Adrenal gland (tissue), 9 donors: ENCODE measurements at regions not wholly inside any gene's neighbourhood (a gene's known extent, or its start where the extent isn't known, plus 50 kb on each side); places are given as distances from the start of the nearest gene placed in this dataset.

ENCODE experiments used
- DNase-seq, 7 donors: peaks; one replicate each; pipeline ENCODE4 v3.0.0-alpha.2; 2019 to 2020
- H3K27ac ChIP-seq, 5 donors: fragments of 200-600 bp; sonication (generic) in 4 of 5; 1 replicate in 3 of 5; 2 replicates in 2 of 5; pipeline versions ENCODE4 v1.5.1 to v1.8.0; 2016 to 2020; ENCODE audit warnings: mild to moderate bottlenecking in 1 of 5
- H3K27me3 ChIP-seq: fragments of 200-600 bp; 2 replicates; pipeline ENCODE4 v1.8.0; 2021
- H3K36me3 ChIP-seq, 2 donors: fragments of 200-600 bp; replicated peaks in 1 of 2; 1 replicate in 1 of 2; 2 replicates in 1 of 2; pipeline versions ENCODE4 v1.5.1 to v1.8.0; 2018 to 2022
- H3K4me1 ChIP-seq, 2 donors: fragments of 200-600 bp; replicated peaks in 1 of 2; 1 replicate in 1 of 2; 2 replicates in 1 of 2; pipeline versions ENCODE4 v1.5.1 to v1.8.0; 2018 to 2021
- H3K4me3 ChIP-seq, 4 donors: fragments of 200-600 bp; sonication (generic) in 3 of 4; one replicate each; pipeline ENCODE4 v1.5.1; 2016 to 2018
- H3K9me3 ChIP-seq, 3 donors: fragments of 200-600 bp; sonication (generic) in 1 of 3; replicated peaks in 1 of 3; 1 replicate in 2 of 3; 2 replicates in 1 of 3; pipeline versions ENCODE4 v1.5.1 to v1.8.0; 2016 to 2021
- CTCF ChIP-seq, 6 experiments: fragments of 450-650 bp in 4 of 6; fragments of 200-600 bp in 2 of 6; sonication (generic) in 1 of 6; IDR thresholded peaks; 1 replicate in 5 of 6; 2 replicates in 1 of 6; pipeline versions ENCODE4 v1.5.1 to v1.8.0; 2016 to 2021; ENCODE audit warnings: antibody characterized with exemption in 6 of 6, mild to moderate bottlenecking in 2 of 6, moderate library complexity in 1 of 6
- POLR2A ChIP-seq, 2 donors: fragments of 450-650 bp; IDR thresholded peaks; one replicate each; pipeline ENCODE4 v1.6.1; 2017; ENCODE audit warnings: antibody characterized with exemption in 2 of 2, mild to moderate bottlenecking in 2 of 2, moderate library complexity in 1 of 2
- WGBS, 4 donors: extraction: QIAGEN DNeasy Blood & Tissue Kit in 2 of 4; methylation state at CpG; one replicate each; pipeline versions ENCODE4 v1.1.5 to v1.1.7; 2013 to 2017; 5-methylcytosine and 5-hydroxymethylcytosine counted together
- intact Hi-C, 2 donors: fragments of 100-400 bp; cut with DNase I; formaldehyde crosslinking; loops; one replicate each; pipeline versions ENCODE4 v1.14.1 to v1.15.0; 2022 to 2023
- donor health status: healthy with polysubstance abuse.
- donor health status: Bipolar disorder and iron deficiency.
- donor health status: DM: yes; HTN: yes; CAD: no.
- donor health status: DM: no; HTN: no; CAD: no.
- donor health status: DM: no; HTN: no; CAD: no.

- intact Hi-C loops = no loop called here
- Histone ChIP-seq H3K9me3 (no peaks in the 10 kb centered on the region), H3K4me3 (no peak overlapping the region), H3K4me1 (no peaks in the 10 kb centered on the region), H3K36me3 (no peaks in the 10 kb centered on the region), H3K27me3 (no peaks in the 10 kb centered on the region), H3K27ac (no peak overlapping the region)
- 73 to 85% (median 80%) methylated on average over 2 of the region's 2 CpGs for WGBS, 4 donors
- no peak for DNase-seq
- TF ChIP-seq POLR2A (IDR thresholded peaks at IDR 0.05) (no peak), CTCF (IDR thresholded peaks at IDR 0.05) (no peak)
Observed at GRCh38 chr6:91664327-91664959, 1077.6 kb upstream of the MAP3K7 start.

- 70 to 91% (median 84%) methylated on average over 1 of the region's 1 CpG for WGBS, 4 donors
- Histone ChIP-seq H3K4me3 (no peak overlapping the region), H3K36me3 (no peaks in the 10 kb centered on the region), H3K27me3 (no peaks in the 10 kb centered on the region), H3K9me3 (no peaks in the 10 kb centered on the region), H3K27ac (no peak overlapping the region), H3K4me1 (no peaks in the 10 kb centered on the region)
- TF ChIP-seq POLR2A (IDR thresholded peaks at IDR 0.05) = no peak
- TF ChIP-seq CTCF (IDR thresholded peaks at IDR 0.05) = no peak
- no peak for DNase-seq
- intact Hi-C loops = no loop called here
Observed at GRCh38 chr6:91660893-91661292, 1074.0 kb upstream of the MAP3K7 start.

- no peaks in the 10 kb centered on the region for H3K9me3 ChIP-seq
- intact Hi-C loops = no loop called here
- H3K4me1 ChIP-seq = no peaks in the 10 kb centered on the region
- no peaks in the 10 kb centered on the region for H3K27me3 ChIP-seq
- TF ChIP-seq CTCF (IDR thresholded peaks at IDR 0.05) (no peak), POLR2A (IDR thresholded peaks at IDR 0.05) (no peak)
- WGBS, 4 donors = 48 to 79% (median 74%) methylated on average over 1 of the region's 1 CpG
- no peak overlapping the region for H3K27ac ChIP-seq
- H3K4me3 ChIP-seq = no peak overlapping the region
- DNase-seq = no peak
- no peaks in the 10 kb centered on the region for H3K36me3 ChIP-seq
Observed at GRCh38 chr6:91659891-91660290, 1073.0 kb upstream of the MAP3K7 start.

- no peaks in the 10 kb centered on the region for H3K9me3 ChIP-seq
- 55 to 66% (median 59%) methylated on average over 6 of the region's 6 CpGs for WGBS, 4 donors
- no peak overlapping the region for H3K27ac ChIP-seq
- no peaks in the 10 kb centered on the region for H3K36me3 ChIP-seq
- H3K27me3 ChIP-seq = no peaks in the 10 kb centered on the region
- intact Hi-C loops = no loop called here
- no peaks in the 10 kb centered on the region for H3K4me1 ChIP-seq
- no peak for TF ChIP-seq POLR2A (IDR thresholded peaks at IDR 0.05)
- no peak for TF ChIP-seq CTCF (IDR thresholded peaks at IDR 0.05)
- H3K4me3 ChIP-seq = no peak overlapping the region
- DNase-seq = no peak
Observed at GRCh38 chr6:91654793-91655192, 1067.9 kb upstream of the MAP3K7 start.
